AG04450 (cell line): ENCODE measurements at regions not wholly inside any gene's neighbourhood (a gene's known extent, or its start where the extent isn't known, plus 50 kb on each side); places are given as distances from the start of the nearest gene placed in this dataset.

Experiments used
- CTCF ChIA-PET: fragments of 300-600, 350-600 bp; formaldehyde crosslinking; extraction: SDS; loops from one replicate; lab custom pipeline; 2022; ENCODE audit warnings: antibody characterized with exemption, inconsistent platforms; lab: Charles Lee
- POLR2A ChIA-PET: fragments of 350-600 bp; formaldehyde crosslinking; extraction: SDS; loops from one replicate; lab custom pipeline; 2021; ENCODE audit warnings: antibody characterized with exemption, inconsistent platforms; lab: Yijun Ruan, JAX
- DNase-seq: peaks from one replicate; pipeline ENCODE4 v3.0.0-alpha.2; 2011; ENCODE audit warnings: low read depth, low spot score
- H3K27ac ChIP-seq: one replicate; pipeline ENCODE4 v1.5.1; 2012; ENCODE audit warnings: low read depth, low read length, control low read depth
- H3K27me3 ChIP-seq: one replicate; pipeline ENCODE4 v1.6.0; 2012; ENCODE audit warnings: low read length; ENCODE audit not compliant: control insufficient read depth, insufficient read depth
- H3K4me3 ChIP-seq: 2 replicates; pipeline ENCODE4 v1.5.1; 2011; ENCODE audit warnings: mild to moderate bottlenecking, low read depth, low read length, control low read depth
- H3K9me3 ChIP-seq: 2 replicates; pipeline ENCODE4 v1.5.1; 2012; ENCODE audit warnings: low read length; ENCODE audit not compliant: control insufficient read depth, insufficient read depth
- CTCF ChIP-seq: IDR thresholded peaks from 2 replicates; pipeline ENCODE4 v1.5.1; 2011; ENCODE audit warnings: low read depth, low read length, control low read depth, inconsistent platforms

GRCh38 chr1:71184410-71184809, 103.6 kb upstream of the ZRANB2 start:
- Histone ChIP-seq H3K4me3 (no peak overlapping the region), H3K9me3 (no peaks in the 10 kb centered on the region; the same call in 1 of the 2 replicates), H3K27me3 (no peaks in the 10 kb centered on the region), H3K27ac (no peak overlapping the region)
- DNase-seq: no peak
- no peak for TF ChIP-seq CTCF
- CTCF ChIA-PET: no interaction called here
- POLR2A ChIA-PET: no interaction called here

GRCh38 chr1:71179997-71180396, 99.2 kb upstream of the ZRANB2 start:
- CTCF ChIA-PET: no interaction called here
- POLR2A ChIA-PET: no interaction called here
- no peak for DNase-seq
- Histone ChIP-seq H3K9me3 (no peaks in the 10 kb centered on the region), H3K4me3 (no peak overlapping the region), H3K27me3 (no peaks in the 10 kb centered on the region), H3K27ac (no peak overlapping the region)
- TF ChIP-seq CTCF: no peak

GRCh38 chr1:71170925-71171324, 90.1 kb upstream of the ZRANB2 start:
- Histone ChIP-seq H3K27me3 (no peaks in the 10 kb centered on the region), H3K4me3 (no peak overlapping the region), H3K27ac (no peak overlapping the region), H3K9me3 (no peaks in the 10 kb centered on the region)
- DNase-seq: no peak
- POLR2A ChIA-PET: no interaction called here
- CTCF ChIA-PET: no interaction called here
- TF ChIP-seq CTCF: no peak

GRCh38 chr1:71167505-71167904, 86.7 kb upstream of the ZRANB2 start:
- no peak for DNase-seq
- POLR2A ChIA-PET: no interaction called here
- no peak for TF ChIP-seq CTCF
- Histone ChIP-seq H3K9me3 (no peaks in the 10 kb centered on the region), H3K4me3 (no peak overlapping the region), H3K27me3 (no peaks in the 10 kb centered on the region), H3K27ac (no peak overlapping the region)
- CTCF ChIA-PET: no interaction called here

GRCh38 chr1:71166178-71167173, 85.6 kb upstream of the ZRANB2 start:
- POLR2A ChIA-PET: no interaction called here
- DNase-seq: no peak
- no peaks in the 10 kb centered on the region for H3K9me3 ChIP-seq
- TF ChIP-seq CTCF: no peak
- no peaks in the 10 kb centered on the region for H3K27me3 ChIP-seq
- CTCF ChIA-PET: no interaction called here
- no peak overlapping the region for H3K4me3 ChIP-seq
- no peak overlapping the region for H3K27ac ChIP-seq
